Heart right ventricle (tissue), 16 donors: ENCODE measurements at regions not wholly inside any gene's neighbourhood (a gene's known extent, or its start where the extent isn't known, plus 50 kb on each side); places are given as distances from the start of the nearest gene placed in this dataset.

Experiments
- ATAC-seq, 8 donors: fragments of 200-7000 bp; cut with Tn5 transposase; one replicate each; pipeline ENCODE4 v1.9.1; 2020; ENCODE audit warnings: mild to moderate bottlenecking in 8 of 8, moderate library complexity in 8 of 8, moderate number of reproducible peaks in 1 of 8
- DNase-seq, 2 donors: peaks; one replicate each; pipeline ENCODE4 v3.0.0-alpha.2; 2020
- H3K27ac ChIP-seq, 10 donors: fragments of 200-600 bp; sonication (generic) in 2 of 10; one replicate each; pipeline versions ENCODE4 v1.5.0 to v1.8.0; 2020 to 2022; ENCODE audit warnings: mild to moderate bottlenecking in 3 of 10
- H3K27me3 ChIP-seq, 7 donors: fragments of 200-600 bp; one replicate each; pipeline ENCODE4 v1.8.0; 2021 to 2022; ENCODE audit warnings: mild to moderate bottlenecking in 2 of 7
- H3K36me3 ChIP-seq, 9 donors: fragments of 200-600 bp; sonication (generic) in 1 of 9; one replicate each; pipeline versions ENCODE4 v1.5.0 to v1.8.0; 2020 to 2022; ENCODE audit warnings: mild to moderate bottlenecking in 2 of 9
- H3K4me1 ChIP-seq, 9 donors: fragments of 200-600 bp; sonication (generic) in 1 of 9; one replicate each; pipeline versions ENCODE4 v1.5.0 to v1.8.0; 2020 to 2022; ENCODE audit warnings: mild to moderate bottlenecking in 4 of 9
- H3K4me3 ChIP-seq, 10 donors: fragments of 200-600 bp; sonication (generic) in 2 of 10; one replicate each; pipeline versions ENCODE4 v1.5.0 to v1.8.0; 2020 to 2022; ENCODE audit warnings: mild to moderate bottlenecking in 7 of 10, moderate library complexity in 2 of 10
- H3K9me3 ChIP-seq, 11 donors: fragments of 200-600 bp in 10 of 11; sonication (generic) in 2 of 11; one replicate each; pipeline versions ENCODE4 v1.5.0 to v1.8.0; 2013 to 2022; ENCODE audit warnings: mild to moderate bottlenecking in 2 of 11, control low read depth in 1 of 11, moderate library complexity in 1 of 11
- WGBS, 2 donors: extraction: QIAGEN DNeasy Blood & Tissue Kit; methylation state at CpG; one replicate each; pipeline ENCODE4 v1.1.7; 2013; ENCODE audit warnings: inconsistent platforms in 1 of 2; 5-methylcytosine and 5-hydroxymethylcytosine counted together
- intact Hi-C, 10 donors: fragments of 100-400 bp; cut with DNase I; formaldehyde crosslinking; loops; one replicate each; pipeline versions ENCODE4 v1.11.1 to v1.14.2; 2022
- TF ChIP-seq, protein P1 (sequence below), 9 donors: fragments of 200-600 bp; sonication (generic) in 2 of 9; IDR thresholded peaks; one replicate each; pipeline versions ENCODE4 v1.5.0 to v1.8.0; 2021 to 2022; ENCODE audit warnings: antibody characterized with exemption in 9 of 9, mild to moderate bottlenecking in 5 of 9, moderate library complexity in 1 of 9
- donor health status: Arrhythmogenic right ventricular cardiomyopathy.
- donor health status: ischemic (EF 13 %, LVEDD 7.1; RV severe dilation, severe dysfunction).
- donor health status: healthy with polysubstance abuse.
- donor health status: DM: no; HTN: yes; CAD: no.
- donor health status: DM: no; HTN: no; CAD: no.
- donor health status: ischemic (EF 25% LVEDD 6.9; RV normal size, moderate dysfunction).
- donor health status: ischemic (EF 25% LVEDD 5.7; RV mildly dilated, moderate dysfunction).
- donor health status: healthy.
- donor health status: DM: yes; HTN: yes; CAD: no.
- donor health status: Ischemic cardiomyopathy.
- donor health status: ischemic (EF 35%, LVEDD 5.7; RV mildly dilated, moderate dysfunction).
- donor health status: nonischemic (EF 11% LVEDD 7.7; RV severe dilation, severe dysfunction).
- donor health status: DM: yes; HTN: yes; CAD: no.
- donor health status: PGD.
- donor health status: ischemic (EF 29% LVEDD 5.4; RV normal size, mild dysfunction).
- donor health status: nonischemic (EF 23%, LVEDD 6.1; RV moderate dilation, normal function).

DNA sequence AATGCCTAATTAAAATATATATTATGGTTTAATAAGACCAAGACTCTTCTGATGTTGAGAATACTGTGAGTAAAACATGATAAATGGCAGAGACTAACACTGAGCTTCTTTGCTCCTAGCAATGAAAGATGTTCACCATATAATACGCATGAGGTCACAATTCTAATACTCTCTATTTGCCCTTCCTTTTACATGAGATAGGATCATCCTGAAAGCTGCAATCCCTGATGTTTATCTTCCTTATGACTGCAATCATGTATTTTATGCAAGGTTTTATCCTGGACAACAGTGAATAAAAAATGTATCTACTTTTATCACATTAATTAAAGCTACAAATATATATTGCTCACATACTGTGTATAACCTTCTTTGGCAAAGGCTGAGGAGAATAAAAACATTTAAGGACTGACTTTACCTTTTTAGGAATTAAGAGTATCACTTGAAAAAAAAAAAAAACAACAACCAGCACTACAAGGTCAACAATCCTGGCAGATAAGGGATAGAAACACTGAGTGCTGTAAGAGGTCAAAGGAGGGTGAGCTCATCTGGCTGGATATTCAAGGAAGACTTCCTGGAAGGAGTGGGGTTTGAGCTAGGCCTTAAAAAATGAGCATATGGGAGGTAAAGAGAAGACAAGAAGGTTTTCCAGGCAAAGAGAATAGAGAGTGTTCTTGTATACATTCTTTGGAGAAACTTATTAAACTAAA, 99.9 kb downstream of the AREG start:
- TF ChIP-seq, protein P1, sequence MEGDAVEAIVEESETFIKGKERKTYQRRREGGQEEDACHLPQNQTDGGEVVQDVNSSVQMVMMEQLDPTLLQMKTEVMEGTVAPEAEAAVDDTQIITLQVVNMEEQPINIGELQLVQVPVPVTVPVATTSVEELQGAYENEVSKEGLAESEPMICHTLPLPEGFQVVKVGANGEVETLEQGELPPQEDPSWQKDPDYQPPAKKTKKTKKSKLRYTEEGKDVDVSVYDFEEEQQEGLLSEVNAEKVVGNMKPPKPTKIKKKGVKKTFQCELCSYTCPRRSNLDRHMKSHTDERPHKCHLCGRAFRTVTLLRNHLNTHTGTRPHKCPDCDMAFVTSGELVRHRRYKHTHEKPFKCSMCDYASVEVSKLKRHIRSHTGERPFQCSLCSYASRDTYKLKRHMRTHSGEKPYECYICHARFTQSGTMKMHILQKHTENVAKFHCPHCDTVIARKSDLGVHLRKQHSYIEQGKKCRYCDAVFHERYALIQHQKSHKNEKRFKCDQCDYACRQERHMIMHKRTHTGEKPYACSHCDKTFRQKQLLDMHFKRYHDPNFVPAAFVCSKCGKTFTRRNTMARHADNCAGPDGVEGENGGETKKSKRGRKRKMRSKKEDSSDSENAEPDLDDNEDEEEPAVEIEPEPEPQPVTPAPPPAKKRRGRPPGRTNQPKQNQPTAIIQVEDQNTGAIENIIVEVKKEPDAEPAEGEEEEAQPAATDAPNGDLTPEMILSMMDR (IDR thresholded peaks at IDR 0.05) = no peak
- H3K27me3 ChIP-seq = no peaks in the 10 kb centered on the region
- intact Hi-C loops = loop anchor here in 3 of 10 donors (10.0 kb wide), 3 partner anchors 50 to 130 kb away; no protein-coding TSS in a partner anchor
- H3K36me3 ChIP-seq = no peaks in the 10 kb centered on the region
- no peak overlapping the region for H3K27ac ChIP-seq
- ATAC-seq = no peak
- no peak for DNase-seq
- no peaks in the 10 kb centered on the region for H3K9me3 ChIP-seq
- no peak overlapping the region for H3K4me3 ChIP-seq
- 92 to 95% methylated on average over 1 of the region's 1 CpG for WGBS, 2 donors
- peaks cover 0 to 35% (median 5%) of the 10 kb centered on the region in 9 donors for H3K4me1 ChIP-seq

DNA sequence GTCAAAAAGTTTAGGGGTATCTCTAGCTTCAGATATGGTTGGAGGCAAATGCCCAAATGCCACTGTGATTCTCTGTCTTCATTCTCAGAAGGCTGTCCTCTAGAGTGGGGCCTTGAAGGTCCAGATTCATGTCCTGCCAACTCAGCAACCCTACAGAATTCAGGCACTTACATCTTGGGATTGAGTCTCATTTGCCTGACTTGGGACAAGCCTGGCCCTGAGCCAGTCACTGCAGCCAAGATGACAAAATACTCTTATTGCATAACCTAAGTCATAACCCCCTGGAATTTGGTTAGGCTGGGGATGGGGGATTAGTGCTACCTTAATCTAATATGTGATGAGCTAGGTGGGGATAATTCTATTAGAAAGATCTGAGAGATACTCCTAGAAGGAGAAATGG, 100.5 kb downstream of the AREG start:
- H3K4me3 ChIP-seq = no peak overlapping the region
- H3K27me3 ChIP-seq = no peaks in the 10 kb centered on the region
- H3K4me1 ChIP-seq = peaks cover 0 to 35% (median 5%) of the 10 kb centered on the region in 9 donors
- intact Hi-C loops = loop anchor here in 3 of 10 donors (10.0 kb wide), 3 partner anchors 49 to 129 kb away; no protein-coding TSS in a partner anchor
- TF ChIP-seq, protein P1 (IDR thresholded peaks at IDR 0.05) = no peak
- no peak for ATAC-seq
- no peak overlapping the region for H3K27ac ChIP-seq
- H3K36me3 ChIP-seq = no peaks in the 10 kb centered on the region
- H3K9me3 ChIP-seq = no peaks in the 10 kb centered on the region
- no peak for DNase-seq

DNA sequence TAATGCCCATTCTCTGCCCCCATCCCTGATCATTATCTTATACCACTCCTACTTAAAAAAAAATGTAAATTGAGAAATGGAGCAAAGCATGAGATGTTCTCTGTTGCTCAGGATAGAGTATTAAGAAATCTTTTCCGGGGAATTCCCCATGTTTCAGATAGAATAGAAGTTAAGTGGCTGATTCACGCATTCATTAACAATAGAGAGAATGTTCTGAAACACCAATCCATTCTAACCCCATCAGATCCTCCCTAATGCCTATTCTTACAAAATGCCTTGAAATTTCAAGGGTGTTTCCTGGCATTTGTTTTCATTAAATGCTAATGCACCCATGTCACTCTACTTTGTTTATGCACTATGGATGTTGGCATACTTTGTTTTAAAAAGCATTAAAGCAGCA, 101.1 kb downstream of the AREG start:
- Histone ChIP-seq H3K36me3 (no peaks in the 10 kb centered on the region), H3K4me1 (peaks cover 0 to 35% (median 5%) of the 10 kb centered on the region in 9 donors), H3K27ac (no peak overlapping the region), H3K27me3 (no peaks in the 10 kb centered on the region), H3K9me3 (no peaks in the 10 kb centered on the region), H3K4me3 (no peak overlapping the region)
- WGBS, 2 donors = 87 to 95% methylated on average over 2 of the region's 2 CpGs
- ATAC-seq = no peak
- DNase-seq = no peak
- TF ChIP-seq, protein P1 (IDR thresholded peaks at IDR 0.05) = no peak
- intact Hi-C loops = loop anchor here in 3 of 10 donors (10.0 kb wide), 3 partner anchors 49 to 129 kb away; no protein-coding TSS in a partner anchor

DNA sequence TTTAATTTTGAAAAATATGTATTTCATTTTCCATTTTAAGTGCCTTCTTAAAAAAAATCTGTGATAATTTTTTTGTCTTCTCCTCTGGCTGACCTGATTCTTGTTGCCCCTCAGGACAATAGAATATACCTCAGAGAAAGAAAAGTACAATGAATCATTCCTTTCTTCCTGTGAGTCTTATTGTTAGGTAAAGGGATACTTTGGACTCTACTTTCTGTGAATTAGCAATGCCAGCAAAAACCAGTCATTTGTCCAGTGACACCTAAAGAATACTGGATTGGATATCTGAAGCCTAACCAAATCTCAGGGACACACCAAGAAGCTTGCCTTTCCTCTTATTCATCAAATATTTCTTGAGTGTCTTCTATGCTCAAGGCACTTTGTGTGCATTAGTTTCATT, 102.1 kb downstream of the AREG start:
- intact Hi-C loops = loop anchor here in 3 of 10 donors (10.0 kb wide), 3 partner anchors 48 to 128 kb away; no protein-coding TSS in a partner anchor
- no peaks in the 10 kb centered on the region for H3K27me3 ChIP-seq
- TF ChIP-seq, protein P1 (IDR thresholded peaks at IDR 0.05) = no peak
- H3K36me3 ChIP-seq = no peaks in the 10 kb centered on the region
- ATAC-seq (no peak), DNase-seq (no peak)
- H3K4me3 ChIP-seq = no peak overlapping the region
- no peak overlapping the region for H3K27ac ChIP-seq
- peaks cover 0 to 35% (median 5%) of the 10 kb centered on the region in 9 donors for H3K4me1 ChIP-seq
- H3K9me3 ChIP-seq = no peaks in the 10 kb centered on the region
